GM12873 (cell line): ENCODE measurements at regions not wholly inside any gene's neighbourhood (a gene's known extent, or its start where the extent isn't known, plus 50 kb on each side); places are given as distances from the start of the nearest gene placed in this dataset.

ENCODE experiments used
- CTCF ChIP-seq: IDR thresholded peaks from 2 replicates; pipeline ENCODE4 v1.5.1; 2012; ENCODE audit warnings: low read depth, mild to moderate bottlenecking, moderate library complexity, low read length, control low read depth; ENCODE audit not compliant: insufficient read depth; ENCODE audit errors: missing control alignments

GRCh38 chr3:95399585-95399984, 1336.7 kb downstream of the NSUN3 start:
- TF ChIP-seq CTCF = no peak

- no peak for TF ChIP-seq CTCF
These were observed 1338.8 kb downstream of the NSUN3 start for GRCh38 chr3:95401693-95402092.

GRCh38 chr3:95407709-95408463, 1345.0 kb downstream of the NSUN3 start:
- TF ChIP-seq CTCF = no peak

- TF ChIP-seq CTCF = no peak
These were observed 1345.6 kb downstream of the NSUN3 start for GRCh38 chr3:95408464-95408862.

- TF ChIP-seq CTCF = no peak
These were observed 1355.4 kb downstream of the NSUN3 start for GRCh38 chr3:95418251-95418650.

- TF ChIP-seq CTCF = no peak
These were observed 1361.4 kb downstream of the NSUN3 start for GRCh38 chr3:95424279-95424678.

GRCh38 chr3:95434491-95434890, 1371.6 kb downstream of the NSUN3 start:
- TF ChIP-seq CTCF = no peak
